Head of caudate nucleus (tissue), 42 donors: ENCODE measurements at regions not wholly inside any gene's neighbourhood (a gene's known extent, or its start where the extent isn't known, plus 50 kb on each side); places are given as distances from the start of the nearest gene placed in this dataset.
A peak's percentile ranks its signal among the peaks of the same experiment; 100 is the strongest.

Experiments
- DNase-seq, 42 donors: peaks; one replicate each; pipeline versions ENCODE4 v3.0.0 to v3.0.0-alpha.2; 2020 to 2021; ENCODE audit warnings: mixed read lengths in 7 of 42
- intact Hi-C: fragments of 100-400 bp; cut with DNase I; formaldehyde crosslinking; loops from one replicate; pipeline ENCODE4 v1.15.0; 2022

DNA sequence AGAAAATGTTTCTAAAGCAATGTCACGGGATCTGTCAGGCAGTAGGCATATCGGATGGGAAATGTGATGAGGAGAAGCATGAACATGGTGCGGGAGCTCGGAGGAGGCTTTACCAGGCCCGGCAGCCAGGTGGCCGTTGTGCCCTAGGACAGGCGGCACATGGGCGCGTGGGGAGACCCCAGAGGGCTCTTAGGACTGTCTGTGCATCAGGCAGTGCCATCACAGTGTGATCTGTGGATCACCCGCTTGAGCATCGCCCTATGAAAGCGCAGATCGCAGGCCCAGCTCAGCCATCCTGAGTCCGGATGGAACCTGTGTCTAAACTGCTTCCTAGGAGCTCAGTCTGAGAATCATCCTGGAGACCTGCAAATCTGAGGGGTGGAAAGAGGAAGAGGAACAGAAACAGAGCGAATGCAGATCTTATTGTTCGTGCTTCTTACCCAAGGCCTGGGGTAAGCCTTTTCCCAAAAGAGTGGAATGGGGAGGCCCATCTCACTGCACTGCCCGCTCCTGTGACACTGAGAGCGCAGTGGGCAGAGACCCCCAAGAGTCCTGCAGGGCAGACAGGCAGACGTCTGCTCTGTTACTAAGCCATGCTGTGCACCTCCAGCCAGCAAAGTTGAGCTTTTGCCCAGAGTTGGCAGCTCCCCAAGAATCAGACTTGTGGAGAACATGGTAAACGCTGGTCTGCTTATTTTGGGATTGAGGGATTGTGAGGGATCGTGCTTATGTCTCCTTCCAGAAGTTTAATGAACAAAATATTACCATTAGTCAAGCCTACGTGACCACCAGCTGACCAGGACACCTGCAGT is 251.0 kb downstream of the RHOU start:
- intact Hi-C loops: no loop called here
- peak in 41 of 42 donors; percentile 38 to 87 (median 63) for DNase-seq

DNA sequence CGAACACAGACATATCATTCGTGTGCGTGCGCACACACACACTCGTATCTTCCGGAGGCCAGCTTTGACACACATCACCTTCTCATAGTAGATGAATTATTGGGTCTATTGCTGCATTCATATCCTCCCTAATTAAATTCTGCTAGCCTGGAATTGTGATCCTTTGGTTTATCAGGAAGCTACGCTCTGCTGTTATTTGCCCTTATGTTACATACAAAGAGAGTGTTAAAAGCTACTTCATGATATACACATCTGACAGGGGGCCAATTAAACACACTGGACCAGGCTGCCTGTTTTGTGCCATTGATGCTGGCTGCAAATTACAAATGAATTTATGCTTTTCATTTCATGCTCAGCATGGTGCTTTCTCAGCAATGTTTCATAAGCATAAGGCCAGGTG is 252.0 kb downstream of the RHOU start:
- intact Hi-C loops: no loop called here
- DNase-seq: peak in 2 of 42 donors; percentile 1 to 15

DNA sequence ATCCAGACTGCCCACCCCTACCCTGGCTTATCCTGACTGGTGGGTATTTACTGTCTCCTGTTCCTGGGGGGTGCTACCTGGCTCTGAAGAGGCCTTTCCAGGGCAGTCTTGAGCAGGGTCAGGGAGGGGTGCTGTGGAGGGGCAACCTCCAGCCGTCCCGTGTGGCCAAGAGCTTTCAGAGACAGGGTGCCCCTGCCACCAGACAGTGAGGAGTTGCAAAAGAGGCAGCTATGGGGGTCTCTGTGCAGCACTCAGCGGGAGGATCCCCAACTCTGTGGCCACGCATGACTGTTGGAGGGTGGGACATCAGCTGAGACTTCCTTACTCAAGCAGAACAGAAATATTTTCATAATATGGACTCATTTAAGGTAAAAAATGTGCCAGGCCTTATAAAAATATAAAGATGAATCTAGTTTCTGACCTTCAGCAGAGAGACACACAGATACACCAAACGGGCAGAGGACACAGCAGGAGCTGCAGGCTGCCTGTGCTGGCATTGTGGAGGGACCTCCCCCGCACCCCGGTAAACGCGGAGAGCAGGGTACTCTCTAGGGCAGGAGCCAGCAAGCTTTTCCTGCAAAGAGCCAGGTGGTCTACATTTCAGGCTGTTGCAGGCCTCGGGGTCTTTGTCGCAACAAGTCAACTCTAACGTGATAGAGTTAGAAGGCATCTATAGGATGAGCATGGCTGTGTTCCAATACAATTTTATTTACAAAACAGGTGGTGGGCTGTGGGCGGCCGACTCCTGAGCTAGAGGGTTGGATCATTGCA is 252.6 kb downstream of the RHOU start:
- intact Hi-C loops: no loop called here
- DNase-seq: peak in 2 of 42 donors; percentile 14 to 24

- DNase-seq: peak in 9 of 42 donors; percentile 17 to 52 (median 32)
- intact Hi-C loops: no loop called here
Observed at GRCh38 chr1:228988664-228989063, 253.4 kb downstream of the RHOU start.

GRCh38 chr1:228989176-228989575 is 253.9 kb downstream of the RHOU start:
- peak in 1 of 42 donors; percentile 25 for DNase-seq
- intact Hi-C loops: no loop called here

GRCh38 chr1:228989676-228989991 is 254.4 kb downstream of the RHOU start:
- intact Hi-C loops: no loop called here
- no peak for DNase-seq

- peak; percentile 20 to 80 (median 64) for DNase-seq
- intact Hi-C loops: no loop called here
Observed at GRCh38 chr1:228989992-228990827, 254.9 kb downstream of the RHOU start.

GRCh38 chr1:228990906-228991569 is 255.8 kb downstream of the RHOU start:
- DNase-seq: peak in 1 of 42 donors; percentile 21
- intact Hi-C loops: no loop called here

GRCh38 chr1:228992044-228992443 is 256.8 kb downstream of the RHOU start:
- no peak for DNase-seq
- intact Hi-C loops: no loop called here

GRCh38 chr1:228992907-228993535 is 257.7 kb downstream of the RHOU start:
- DNase-seq: peak in 2 of 42 donors; percentile 0 to 14
- intact Hi-C loops: no loop called here

DNA sequence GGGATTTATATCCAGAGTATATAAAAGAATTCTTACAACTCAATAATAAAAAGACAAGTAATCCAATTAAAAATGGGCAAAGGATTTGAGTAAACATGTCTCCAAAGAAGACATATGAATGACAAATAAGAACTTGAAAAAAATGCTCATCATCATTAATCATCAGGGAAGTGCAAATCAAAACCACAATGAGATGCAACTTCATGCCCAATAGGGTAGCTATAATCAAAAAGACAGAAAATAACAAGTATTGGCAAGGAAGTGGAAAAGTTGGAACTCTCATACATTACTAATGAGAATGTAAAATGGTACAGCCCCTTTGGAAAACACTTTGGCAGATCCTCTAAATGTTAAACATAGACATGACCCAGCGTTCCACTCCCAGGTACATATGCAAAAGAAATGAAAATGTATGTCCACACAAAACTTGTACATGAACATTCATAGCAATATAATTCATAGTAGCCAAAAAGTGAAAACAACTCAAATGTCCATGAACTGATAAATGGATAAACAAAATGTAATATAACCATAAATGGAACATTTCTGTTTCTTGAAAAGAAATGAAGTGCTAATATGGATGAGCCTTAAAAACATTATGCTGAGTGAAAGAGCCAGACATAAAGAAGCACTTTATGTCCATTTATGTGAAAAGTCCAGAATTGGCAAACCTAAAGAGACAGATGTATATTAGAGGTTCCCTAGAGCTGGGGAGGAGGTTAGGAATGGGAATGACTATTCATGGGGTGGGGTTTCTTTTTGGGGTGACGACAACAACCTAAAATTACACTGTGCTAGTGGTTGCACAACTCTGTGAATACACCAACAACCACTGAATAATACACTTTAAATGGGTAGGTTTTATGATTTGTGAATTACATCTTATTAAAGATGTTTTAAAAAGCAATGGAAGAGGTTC is 259.7 kb downstream of the RHOU start:
- intact Hi-C loops: no loop called here
- DNase-seq: no peak

DNA sequence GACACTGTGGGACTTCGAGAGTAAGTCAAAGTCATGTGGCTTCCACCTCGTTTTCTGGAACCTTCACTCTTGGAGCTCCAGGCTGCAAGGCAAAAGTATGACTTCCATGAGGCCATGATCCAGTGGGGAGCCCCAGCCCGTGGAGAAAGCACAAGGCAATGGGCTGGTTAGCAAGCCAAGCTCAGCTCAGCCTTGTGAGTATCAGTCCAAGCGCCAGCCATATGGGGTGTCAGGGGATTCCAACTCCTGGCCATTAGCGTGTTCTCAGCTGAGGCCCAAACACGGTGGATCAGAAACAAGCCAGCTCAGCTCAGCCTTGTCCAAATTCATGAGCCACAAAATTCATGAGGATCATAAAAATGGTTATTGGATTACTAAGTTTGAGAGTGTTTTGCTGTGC is 261.0 kb downstream of the RHOU start:
- intact Hi-C loops: no loop called here
- DNase-seq: peak in 1 of 42 donors; percentile 25

- DNase-seq: no peak
- intact Hi-C loops: no loop called here
Observed at GRCh38 chr1:228997721-228998144, 262.5 kb downstream of the RHOU start.

DNA sequence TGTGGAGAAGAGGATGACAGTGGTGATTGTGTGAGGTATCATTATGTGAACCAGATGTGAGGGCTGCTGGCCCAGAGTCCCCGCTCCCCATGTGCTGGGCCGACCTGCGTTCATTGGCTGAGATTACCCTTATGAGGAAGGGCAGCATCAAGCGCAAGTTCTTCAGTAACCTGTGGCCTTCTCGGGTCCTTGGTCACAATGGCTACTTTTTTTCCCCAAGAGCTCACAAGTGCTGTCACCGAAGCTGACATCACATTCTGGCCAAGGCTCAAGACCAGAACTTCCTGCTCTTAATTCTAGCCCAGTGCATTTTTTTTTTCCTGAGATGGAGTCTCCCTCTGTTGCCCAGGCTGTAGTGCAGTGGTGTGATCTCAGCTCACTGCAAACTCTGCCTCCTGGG is 262.9 kb downstream of the RHOU start:
- peak in 1 of 42 donors; percentile 16 for DNase-seq
- intact Hi-C loops: no loop called here

- DNase-seq: no peak
- intact Hi-C loops: loop anchor here (5.0 to 10.0 kb wide), 3 partner anchors 125 to 265 kb away; partner anchors contain the start of gene RHOU
Observed at GRCh38 chr1:228999446-229000170, 264.3 kb downstream of the RHOU start.

GRCh38 chr1:229000187-229000586 is 264.9 kb downstream of the RHOU start:
- no peak for DNase-seq
- intact Hi-C loops: loop anchor here (5.0 to 10.0 kb wide), 3 partner anchors 125 to 265 kb away; partner anchors contain the start of gene RHOU
